Brain microvascular endothelial cell (primary cell): ENCODE measurements at regions not wholly inside any gene's neighbourhood (a gene's known extent, or its start where the extent isn't known, plus 50 kb on each side); places are given as distances from the start of the nearest gene placed in this dataset.
"Not testable (repeated sequence)": the region's sequence is repeated elsewhere in the genome, so short reads cannot be mapped to it uniquely, and the experiment has no call there.

ENCODE experiments used
- DNase-seq: peaks from one replicate; pipeline ENCODE4 v3.0.0-alpha.2; 2020
- H3K27ac ChIP-seq: fragments of 250-450 bp; sonication (Bioruptor Pico); 2 replicates; pipeline ENCODE4 v1.5.1; 2020; ENCODE audit warnings: mild to moderate bottlenecking, moderate library complexity
- H3K27me3 ChIP-seq: fragments of 250-450 bp; sonication (Bioruptor Pico); replicated peaks from 2 replicates; pipeline ENCODE4 v1.5.1; 2020; ENCODE audit warnings: mild to moderate bottlenecking
- H3K36me3 ChIP-seq: fragments of 250-450 bp; sonication (Bioruptor Pico); replicated peaks from 2 replicates; pipeline ENCODE4 v1.5.1; 2020; ENCODE audit warnings: mild to moderate bottlenecking
- H3K4me3 ChIP-seq: 2 replicates; pipeline ENCODE4 v1.5.1; 2011; ENCODE audit warnings: low read depth, mild to moderate bottlenecking, control low read depth, low read length, moderate library complexity
- CTCF ChIP-seq: IDR thresholded peaks from 2 replicates; pipeline ENCODE4 v1.5.1; 2011; ENCODE audit warnings: low read depth, mild to moderate bottlenecking, moderate library complexity, low read length, control low read depth, inconsistent platforms; ENCODE audit errors: missing control alignments
- in situ Hi-C: cut with HindIII; loops from 2 replicates; pipeline ENCODE4 v1.10.0; 2017; ENCODE audit warnings: low sequenced_read_pairs, low pct_ligation_motif_present

- no peak overlapping the region for H3K27ac ChIP-seq
- no peak for TF ChIP-seq CTCF
- H3K4me3 ChIP-seq, result no peak overlapping the region
- peaks cover 12% of the 10 kb centered on the region for H3K27me3 ChIP-seq
- no peaks in the 10 kb centered on the region for H3K36me3 ChIP-seq
- no peak for DNase-seq
- in situ Hi-C loops, result no loop called here
Observed at GRCh38 chr17:56723421-56723820, 110.3 kb downstream of the C17orf67 start.

- Histone ChIP-seq H3K36me3 (no peaks in the 10 kb centered on the region), H3K4me3 (no peak overlapping the region), H3K27ac (no peak overlapping the region), H3K27me3 (peaks cover 12% of the 10 kb centered on the region)
- TF ChIP-seq CTCF, result no peak
- in situ Hi-C loops, result no loop called here
- DNase-seq, result no peak
Observed at GRCh38 chr17:56724664-56725063, 109.1 kb downstream of the C17orf67 start.

- Histone ChIP-seq H3K27me3 (peaks cover 12% of the 10 kb centered on the region), H3K36me3 (no peaks in the 10 kb centered on the region), H3K27ac (no peak overlapping the region), H3K4me3 (no peak overlapping the region)
- DNase-seq, result no peak
- in situ Hi-C loops, result no loop called here
- no peak for TF ChIP-seq CTCF
Observed at GRCh38 chr17:56725144-56725543, 108.6 kb downstream of the C17orf67 start.

GRCh38 chr17:56727876-56728617, 105.7 kb downstream of the C17orf67 start:
- H3K4me3 ChIP-seq, result no peak overlapping the region
- no peak for DNase-seq
- H3K27me3 ChIP-seq, result peaks cover 8% of the 10 kb centered on the region
- in situ Hi-C loops, result no loop called here
- no peak for TF ChIP-seq CTCF
- H3K27ac ChIP-seq, result no peak overlapping the region
- H3K36me3 ChIP-seq, result no peaks in the 10 kb centered on the region

- in situ Hi-C loops, H3K36me3 ChIP-seq, DNase-seq: not testable (repeated sequence)
Observed at GRCh38 chr17:56731096-56731495, 102.6 kb downstream of the C17orf67 start.

GRCh38 chr17:56733833-56734232, 99.9 kb downstream of the C17orf67 start:
- in situ Hi-C loops, result no loop called here
- Histone ChIP-seq H3K36me3 (no peaks in the 10 kb centered on the region), H3K4me3 (no peak overlapping the region), H3K27ac (no peak overlapping the region), H3K27me3 (peaks cover 3% of the 10 kb centered on the region)
- DNase-seq, result no peak
- no peak for TF ChIP-seq CTCF

More at GRCh38 chr17:56731096-56731495, 102.6 kb downstream of the C17orf67 start:
- H3K27me3 ChIP-seq, H3K4me3 ChIP-seq, H3K27ac ChIP-seq: not testable (repeated sequence)
